Neural cell (in vitro differentiated cells): ENCODE measurements at regions not wholly inside any gene's neighbourhood (a gene's known extent, or its start where the extent isn't known, plus 50 kb on each side); places are given as distances from the start of the nearest gene placed in this dataset.

ENCODE experiments used
- H2AFZ ChIP-seq: fragments of 200-600, 300-800 bp; sonication (generic), shearing (Covaris generic); 2 replicates; pipeline ENCODE4 v1.6.0; 2014; ENCODE audit warnings: low read depth, mild to moderate bottlenecking, antibody characterized with exemption, low read length, moderate library complexity
- H3F3A ChIP-seq: fragments of 200-600 bp; shearing (Covaris generic); 2 replicates; pipeline ENCODE4 v1.6.1; 2016; ENCODE audit warnings: mild to moderate bottlenecking, moderate library complexity, mixed read lengths, antibody characterized with exemption, low read length; ENCODE audit not compliant: insufficient read depth, poor library complexity, severe bottlenecking
- H3K27ac ChIP-seq: fragments of 200-600, 300-800 bp; sonication (generic), shearing (Covaris generic); 2 replicates; pipeline ENCODE4 v1.5.1; 2014; ENCODE audit warnings: mild to moderate bottlenecking, low read length, moderate library complexity
- H3K27me3 ChIP-seq: fragments of 300-800, 200-600 bp; sonication (generic), shearing (Covaris generic); 2 replicates; pipeline ENCODE4 v1.6.0; 2014; ENCODE audit warnings: mild to moderate bottlenecking, low read depth, low read length, moderate library complexity; ENCODE audit not compliant: insufficient read depth
- H3K36me3 ChIP-seq: fragments of 300-800, 200-600 bp; sonication (generic), shearing (Covaris generic); 2 replicates; pipeline ENCODE4 v1.5.1; 2014; ENCODE audit warnings: mild to moderate bottlenecking, antibody characterized with exemption, low read length, moderate library complexity; ENCODE audit not compliant: insufficient read depth
- H3K4me2 ChIP-seq: fragments of 300-800, 200-600 bp; sonication (generic), shearing (Covaris generic); 2 replicates; pipeline ENCODE4 v1.6.0; 2014; ENCODE audit warnings: mild to moderate bottlenecking, low read length
- H3K4me3 ChIP-seq: fragments of 300-800, 200-600 bp; sonication (generic), shearing (Covaris generic); 2 replicates; pipeline ENCODE4 v1.5.1; 2014; ENCODE audit warnings: mild to moderate bottlenecking, low read length, moderate library complexity
- H3K79me2 ChIP-seq: fragments of 200-600 bp; shearing (Covaris generic); replicated peaks from 2 replicates; pipeline ENCODE4 v1.6.0; 2014; ENCODE audit warnings: mild to moderate bottlenecking, low read length, moderate library complexity; ENCODE audit not compliant: insufficient read depth
- H3K9ac ChIP-seq: fragments of 300-800, 200-600 bp; sonication (generic), shearing (Covaris generic); 2 replicates; pipeline ENCODE4 v1.6.1; 2016; ENCODE audit warnings: mild to moderate bottlenecking, low read length, mixed read lengths
- H3K9me2 ChIP-seq: fragments of 200-600 bp; shearing (Covaris generic); 2 replicates; pipeline ENCODE4 v1.6.1; 2016; ENCODE audit warnings: mild to moderate bottlenecking, low read length, mixed read lengths; ENCODE audit not compliant: insufficient read depth
- H3K9me3 ChIP-seq: fragments of 200-600, 300-800 bp; sonication (generic), shearing (Covaris generic); 2 replicates; pipeline ENCODE4 v1.6.1; 2016; ENCODE audit warnings: mild to moderate bottlenecking, mixed run types, low read length, moderate library complexity, mixed read lengths
- H4K20me1 ChIP-seq: fragments of 200-600 bp; shearing (Covaris generic); 2 replicates; pipeline ENCODE4 v1.6.1; 2016; ENCODE audit warnings: mild to moderate bottlenecking, mixed run types; ENCODE audit not compliant: insufficient read depth
- EP300 ChIP-seq: fragments of 450-650 bp; conservative IDR thresholded peaks from 2 replicates; pipeline ENCODE4 v1.6.1; 2014; ENCODE audit warnings: antibody characterized with exemption, mild to moderate bottlenecking, moderate library complexity; ENCODE audit not compliant: poor library complexity, severe bottlenecking
- EZH2 ChIP-seq: fragments of 200-600, 300-800 bp; shearing (Covaris generic), sonication (generic); IDR thresholded peaks from 2 replicates; pipeline ENCODE4 v1.6.1; 2014; ENCODE audit warnings: antibody characterized with exemption, low read length, borderline replicate concordance, mild to moderate bottlenecking; ENCODE audit not compliant: insufficient read depth, poor library complexity, severe bottlenecking
- MXI1 ChIP-seq: fragments of 450-650 bp; conservative IDR thresholded peaks from 2 replicates; pipeline ENCODE4 v1.6.1; 2014; ENCODE audit warnings: antibody characterized with exemption, mild to moderate bottlenecking; ENCODE audit not compliant: poor library complexity, severe bottlenecking
- POLR2AphosphoS5 ChIP-seq: IDR thresholded peaks from 2 replicates; pipeline ENCODE4 v1.6.1; 2012
- RAD21 ChIP-seq: fragments of 450-650 bp; conservative IDR thresholded peaks from 2 replicates; pipeline ENCODE4 v1.6.1; 2014; ENCODE audit warnings: antibody characterized with exemption, mild to moderate bottlenecking, moderate library complexity
- SMC3 ChIP-seq: fragments of 450-650 bp; conservative IDR thresholded peaks from 2 replicates; pipeline ENCODE4 v1.6.1; 2014; ENCODE audit warnings: antibody characterized with exemption, mild to moderate bottlenecking, moderate library complexity; ENCODE audit not compliant: poor library complexity
- TAF1 ChIP-seq: IDR thresholded peaks from 2 replicates; pipeline ENCODE4 v1.6.1; 2012; ENCODE audit warnings: low read depth
- TF ChIP-seq, protein P1 (sequence below): fragments of 450-650 bp; IDR thresholded peaks from 2 replicates; pipeline ENCODE4 v1.5.1; 2014; ENCODE audit warnings: antibody characterized with exemption, mild to moderate bottlenecking, moderate library complexity; ENCODE audit not compliant: poor library complexity, severe bottlenecking
- TF ChIP-seq, protein P2 (sequence below): IDR thresholded peaks from 2 replicates; pipeline ENCODE4 v1.6.1; 2012; ENCODE audit warnings: borderline replicate concordance

DNA sequence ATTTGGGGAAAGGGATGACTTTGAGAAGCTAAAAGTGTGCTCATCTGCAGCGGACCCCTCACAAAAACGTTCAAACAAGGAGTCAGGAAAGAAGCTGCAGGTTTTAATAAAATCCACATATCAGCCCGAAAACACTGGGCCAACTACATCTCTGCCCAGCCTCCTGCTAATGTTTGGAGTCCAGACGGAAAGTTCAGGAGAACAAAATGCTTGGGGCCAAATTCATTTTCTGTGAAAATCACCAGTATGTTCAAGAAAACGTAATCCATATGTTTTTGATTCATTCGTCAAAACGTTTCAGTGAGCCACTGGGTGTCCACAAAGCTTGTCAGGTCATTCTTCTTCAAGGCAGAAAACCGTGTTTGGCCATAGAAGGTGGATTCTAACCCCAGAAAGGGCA, 87.5 kb upstream of the GAS1 start:
- Histone ChIP-seq H3K4me3 (no peak overlapping the region), H2AFZ (no peak overlapping the region), H3K79me2 (no peaks in the 10 kb centered on the region), H3F3A (no peaks in the 10 kb centered on the region), H3K9me2 (no peaks in the 10 kb centered on the region), H3K4me2 (no peak overlapping the region), H3K27me3 (no peaks in the 10 kb centered on the region), H3K9ac (no peak overlapping the region), H3K27ac (no peak overlapping the region), H3K9me3 (no peaks in the 10 kb centered on the region), H4K20me1 (no peaks in the 10 kb centered on the region), H3K36me3 (no peaks in the 10 kb centered on the region)
- TF ChIP-seq, protein P1, sequence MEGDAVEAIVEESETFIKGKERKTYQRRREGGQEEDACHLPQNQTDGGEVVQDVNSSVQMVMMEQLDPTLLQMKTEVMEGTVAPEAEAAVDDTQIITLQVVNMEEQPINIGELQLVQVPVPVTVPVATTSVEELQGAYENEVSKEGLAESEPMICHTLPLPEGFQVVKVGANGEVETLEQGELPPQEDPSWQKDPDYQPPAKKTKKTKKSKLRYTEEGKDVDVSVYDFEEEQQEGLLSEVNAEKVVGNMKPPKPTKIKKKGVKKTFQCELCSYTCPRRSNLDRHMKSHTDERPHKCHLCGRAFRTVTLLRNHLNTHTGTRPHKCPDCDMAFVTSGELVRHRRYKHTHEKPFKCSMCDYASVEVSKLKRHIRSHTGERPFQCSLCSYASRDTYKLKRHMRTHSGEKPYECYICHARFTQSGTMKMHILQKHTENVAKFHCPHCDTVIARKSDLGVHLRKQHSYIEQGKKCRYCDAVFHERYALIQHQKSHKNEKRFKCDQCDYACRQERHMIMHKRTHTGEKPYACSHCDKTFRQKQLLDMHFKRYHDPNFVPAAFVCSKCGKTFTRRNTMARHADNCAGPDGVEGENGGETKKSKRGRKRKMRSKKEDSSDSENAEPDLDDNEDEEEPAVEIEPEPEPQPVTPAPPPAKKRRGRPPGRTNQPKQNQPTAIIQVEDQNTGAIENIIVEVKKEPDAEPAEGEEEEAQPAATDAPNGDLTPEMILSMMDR = no peak
- no peak for TF ChIP-seq EP300

DNA sequence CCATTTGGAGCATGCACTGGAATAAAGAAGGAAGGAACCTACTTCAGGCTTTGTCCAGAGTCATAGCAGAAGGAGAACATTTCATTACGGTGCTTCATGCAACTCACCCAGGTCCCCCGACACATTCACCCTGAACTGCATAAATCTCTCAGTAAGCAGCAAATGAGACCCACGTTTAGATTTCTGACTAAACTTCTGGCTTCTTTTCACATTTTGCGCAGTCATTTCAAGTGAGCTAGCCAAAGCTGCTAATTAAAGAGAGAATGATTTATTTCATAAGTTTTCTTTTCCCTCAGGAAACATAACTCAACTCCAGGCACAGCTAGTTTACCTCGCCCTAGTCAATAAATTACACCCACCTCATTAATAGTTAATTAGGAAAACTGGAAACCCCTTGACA, 88.6 kb upstream of the GAS1 start:
- H3K9ac ChIP-seq = no peak overlapping the region
- no peak overlapping the region for H2AFZ ChIP-seq
- no peaks in the 10 kb centered on the region for H4K20me1 ChIP-seq
- no peak overlapping the region for H3K4me3 ChIP-seq
- H3K4me2 ChIP-seq = no peak overlapping the region
- H3K27ac ChIP-seq = no peak overlapping the region
- no peaks in the 10 kb centered on the region for H3K27me3 ChIP-seq
- H3K36me3 ChIP-seq = no peaks in the 10 kb centered on the region
- no peaks in the 10 kb centered on the region for H3K9me3 ChIP-seq
- H3K9me2 ChIP-seq = no peaks in the 10 kb centered on the region
- H3F3A ChIP-seq = no peaks in the 10 kb centered on the region
- TF ChIP-seq, protein P2, sequence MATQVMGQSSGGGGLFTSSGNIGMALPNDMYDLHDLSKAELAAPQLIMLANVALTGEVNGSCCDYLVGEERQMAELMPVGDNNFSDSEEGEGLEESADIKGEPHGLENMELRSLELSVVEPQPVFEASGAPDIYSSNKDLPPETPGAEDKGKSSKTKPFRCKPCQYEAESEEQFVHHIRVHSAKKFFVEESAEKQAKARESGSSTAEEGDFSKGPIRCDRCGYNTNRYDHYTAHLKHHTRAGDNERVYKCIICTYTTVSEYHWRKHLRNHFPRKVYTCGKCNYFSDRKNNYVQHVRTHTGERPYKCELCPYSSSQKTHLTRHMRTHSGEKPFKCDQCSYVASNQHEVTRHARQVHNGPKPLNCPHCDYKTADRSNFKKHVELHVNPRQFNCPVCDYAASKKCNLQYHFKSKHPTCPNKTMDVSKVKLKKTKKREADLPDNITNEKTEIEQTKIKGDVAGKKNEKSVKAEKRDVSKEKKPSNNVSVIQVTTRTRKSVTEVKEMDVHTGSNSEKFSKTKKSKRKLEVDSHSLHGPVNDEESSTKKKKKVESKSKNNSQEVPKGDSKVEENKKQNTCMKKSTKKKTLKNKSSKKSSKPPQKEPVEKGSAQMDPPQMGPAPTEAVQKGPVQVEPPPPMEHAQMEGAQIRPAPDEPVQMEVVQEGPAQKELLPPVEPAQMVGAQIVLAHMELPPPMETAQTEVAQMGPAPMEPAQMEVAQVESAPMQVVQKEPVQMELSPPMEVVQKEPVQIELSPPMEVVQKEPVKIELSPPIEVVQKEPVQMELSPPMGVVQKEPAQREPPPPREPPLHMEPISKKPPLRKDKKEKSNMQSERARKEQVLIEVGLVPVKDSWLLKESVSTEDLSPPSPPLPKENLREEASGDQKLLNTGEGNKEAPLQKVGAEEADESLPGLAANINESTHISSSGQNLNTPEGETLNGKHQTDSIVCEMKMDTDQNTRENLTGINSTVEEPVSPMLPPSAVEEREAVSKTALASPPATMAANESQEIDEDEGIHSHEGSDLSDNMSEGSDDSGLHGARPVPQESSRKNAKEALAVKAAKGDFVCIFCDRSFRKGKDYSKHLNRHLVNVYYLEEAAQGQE = no peak
- TF ChIP-seq TAF1 (no peak), POLR2AphosphoS5 (no peak), RAD21 (no peak), EP300 (no peak), SMC3 (no peak), EZH2 (no peak), MXI1 (no peak)
- TF ChIP-seq, protein P1 = no peak
- H3K79me2 ChIP-seq = no peaks in the 10 kb centered on the region
